ENCODE measurements at regions not wholly inside any gene's neighbourhood (a gene's known extent, or its start where the extent isn't known, plus 50 kb on each side); places are given as distances from the start of the nearest gene placed in this dataset.
A peak's percentile ranks its signal among the peaks of the same experiment; 100 is the strongest.

GRCh38 chr12:13599176-13599575 lies 382.2 kb downstream of the GRIN2B start:
- no peak for DNase-seq (ENCODE audit: extremely low read depth, low read depth)

DNA sequence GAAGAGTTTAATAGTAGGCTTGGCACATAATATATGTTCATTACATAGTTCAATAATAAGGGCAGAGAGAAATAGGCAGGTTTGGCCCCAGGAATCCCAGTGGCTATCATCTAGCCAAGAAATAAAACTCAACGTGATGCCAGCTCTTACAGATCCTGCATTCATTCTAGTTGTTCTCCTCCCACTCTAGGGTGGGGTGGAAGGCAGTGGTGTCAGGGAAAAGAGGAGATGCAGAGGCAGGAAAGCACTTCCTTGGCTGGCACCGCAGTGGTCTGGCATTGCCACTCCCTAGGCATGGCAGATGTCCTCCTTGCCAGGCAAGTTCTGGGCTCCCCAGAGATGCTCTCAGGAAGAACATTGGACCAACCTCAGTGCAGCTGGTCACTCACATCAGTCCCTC lies 383.6 kb downstream of the GRIN2B start:
- DNase-seq (ENCODE audit: extremely low read depth, low read depth) = no peak

DNA sequence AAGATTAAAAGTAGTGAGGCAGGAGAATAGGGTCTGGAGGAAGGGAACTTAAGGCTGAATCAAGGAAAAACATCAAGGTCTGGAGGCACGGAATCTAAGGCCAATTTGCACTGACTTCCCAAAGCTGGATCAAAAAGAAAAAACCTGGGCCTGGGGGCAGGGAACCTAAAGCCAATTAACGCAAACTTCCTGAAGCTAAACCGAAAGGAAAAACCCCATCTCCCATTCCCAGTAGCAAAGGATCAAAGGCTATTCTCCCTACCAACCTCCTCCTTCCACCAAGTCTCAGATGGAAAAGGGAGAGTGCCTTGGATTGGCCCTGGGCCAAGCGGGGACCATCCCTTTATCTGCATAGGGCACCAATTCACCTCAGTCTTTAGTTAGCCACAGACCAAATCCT lies 384.2 kb downstream of the GRIN2B start:
- no peak for DNase-seq (ENCODE audit: extremely low read depth, low read depth)

GRCh38 chr12:13596714-13597113 lies 384.7 kb downstream of the GRIN2B start:
- no peak for DNase-seq (ENCODE audit: extremely low read depth, low read depth)

DNA sequence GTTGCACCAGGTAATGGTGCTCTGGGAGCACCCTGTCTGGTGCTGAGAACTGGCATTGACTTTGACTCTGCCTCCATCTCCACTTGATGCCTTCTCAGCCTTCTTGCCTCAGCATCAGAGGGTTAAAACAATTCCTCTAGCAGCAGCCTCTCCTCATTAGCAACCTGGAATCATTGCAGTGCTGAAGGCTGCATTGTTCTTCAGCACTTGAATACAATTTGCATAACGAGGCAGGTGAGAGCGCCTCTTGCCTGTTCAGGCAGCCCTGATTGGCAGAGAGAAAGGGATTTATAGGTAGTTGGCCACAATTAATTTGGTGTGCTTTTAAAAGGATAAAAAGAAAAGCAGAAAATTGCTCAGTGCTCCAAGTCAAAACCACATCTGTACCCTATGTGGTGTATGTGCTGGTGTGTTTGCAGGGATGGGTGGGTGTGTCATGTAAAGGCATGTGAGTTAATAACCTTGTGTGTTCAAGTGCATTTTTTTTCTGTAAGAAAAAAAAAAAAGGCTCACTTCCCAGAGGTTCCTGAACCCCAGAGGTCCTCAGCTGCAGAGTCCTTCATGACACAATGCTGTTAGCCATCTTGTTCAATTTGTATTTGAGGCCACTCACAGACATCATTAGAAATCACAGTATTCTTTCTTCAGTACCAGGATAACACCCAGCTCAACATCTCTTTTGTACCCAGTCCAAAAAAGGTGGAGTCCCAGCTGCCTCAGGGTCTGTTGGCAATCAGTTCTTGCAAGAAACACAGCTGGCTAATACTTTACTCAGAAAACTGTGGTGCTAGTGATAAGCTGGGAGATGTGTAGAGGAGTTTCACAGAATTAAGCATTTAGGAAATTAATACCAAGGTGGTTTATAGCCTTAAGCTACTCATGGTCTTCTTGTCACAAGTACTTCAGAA lies 385.6 kb downstream of the GRIN2B start:
- no peak for DNase-seq (ENCODE audit: extremely low read depth, low read depth)

- DNase-seq (ENCODE audit: extremely low read depth, low read depth) = no peak
These were observed 386.5 kb downstream of the GRIN2B start for GRCh38 chr12:13594731-13595514.

DNA sequence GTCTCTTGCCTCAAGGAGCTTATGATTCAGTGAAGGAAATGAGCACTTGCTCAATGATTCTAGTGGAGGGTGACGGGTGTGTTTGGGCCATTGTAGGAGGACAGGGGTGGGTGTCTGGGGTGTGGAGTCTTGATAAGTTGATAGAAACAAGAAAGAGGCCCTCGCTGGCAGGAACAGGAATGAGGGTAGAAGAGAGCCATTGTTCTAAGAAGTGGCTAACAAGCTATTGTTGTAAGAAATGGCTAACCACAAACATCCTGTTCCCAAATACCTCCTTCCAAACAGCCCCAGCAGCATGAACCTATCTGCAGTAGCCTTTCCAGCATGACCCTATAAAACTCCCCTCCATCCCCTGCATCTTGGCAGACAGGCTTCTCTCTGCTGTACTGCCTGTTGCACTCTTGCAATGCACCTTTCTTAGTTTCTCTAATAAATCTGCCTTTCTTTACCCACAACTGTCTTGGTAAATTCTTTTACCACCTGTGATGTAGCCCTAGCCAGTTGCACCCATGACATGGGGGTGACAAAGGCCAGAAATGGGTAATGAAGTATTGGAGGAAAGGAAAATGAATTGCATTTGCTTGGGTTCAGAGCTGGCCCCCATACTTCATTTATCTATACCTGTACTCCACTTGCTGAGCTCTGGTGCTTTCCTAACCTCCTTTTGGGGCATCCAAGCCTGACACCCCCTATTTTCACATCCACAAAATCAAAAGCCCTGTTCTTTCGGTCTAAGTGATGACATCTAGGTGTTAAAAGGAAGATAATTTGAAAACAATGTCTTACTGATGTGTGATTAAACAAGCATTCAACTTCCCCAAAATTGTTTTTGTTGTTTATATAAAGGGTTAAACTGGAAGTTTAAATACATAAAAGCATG lies 389.1 kb downstream of the GRIN2B start:
- no peak for DNase-seq (ENCODE audit: extremely low read depth, low read depth)

DNA sequence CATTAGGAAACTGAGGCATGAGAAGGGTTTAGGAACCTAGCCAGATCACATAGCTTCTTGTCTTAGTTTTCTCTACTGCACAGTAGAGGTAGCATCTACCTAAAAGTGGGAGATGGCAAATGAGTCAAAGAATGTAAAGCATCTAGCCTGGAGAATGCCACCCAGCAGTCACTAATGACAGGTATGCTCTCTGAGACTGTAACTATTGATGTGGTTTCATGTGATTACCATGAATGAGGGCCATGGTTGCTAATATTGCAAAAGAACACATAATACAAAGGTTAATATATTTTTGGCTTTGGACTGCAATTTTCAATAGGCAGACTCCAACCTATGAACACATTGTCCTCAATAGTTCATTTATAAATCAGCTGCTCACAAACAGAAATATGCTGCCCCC lies 389.9 kb downstream of the GRIN2B start:
- no peak for DNase-seq (ENCODE audit: extremely low read depth, low read depth)

GRCh38 chr12:13591059-13591458 lies 390.3 kb downstream of the GRIN2B start:
- no peak for DNase-seq (ENCODE audit: extremely low read depth, low read depth)

- no peak for DNase-seq (ENCODE audit: extremely low read depth, low read depth)
These were observed 392.0 kb downstream of the EMP1 start for GRCh38 chr12:13588574-13588973.

DNA sequence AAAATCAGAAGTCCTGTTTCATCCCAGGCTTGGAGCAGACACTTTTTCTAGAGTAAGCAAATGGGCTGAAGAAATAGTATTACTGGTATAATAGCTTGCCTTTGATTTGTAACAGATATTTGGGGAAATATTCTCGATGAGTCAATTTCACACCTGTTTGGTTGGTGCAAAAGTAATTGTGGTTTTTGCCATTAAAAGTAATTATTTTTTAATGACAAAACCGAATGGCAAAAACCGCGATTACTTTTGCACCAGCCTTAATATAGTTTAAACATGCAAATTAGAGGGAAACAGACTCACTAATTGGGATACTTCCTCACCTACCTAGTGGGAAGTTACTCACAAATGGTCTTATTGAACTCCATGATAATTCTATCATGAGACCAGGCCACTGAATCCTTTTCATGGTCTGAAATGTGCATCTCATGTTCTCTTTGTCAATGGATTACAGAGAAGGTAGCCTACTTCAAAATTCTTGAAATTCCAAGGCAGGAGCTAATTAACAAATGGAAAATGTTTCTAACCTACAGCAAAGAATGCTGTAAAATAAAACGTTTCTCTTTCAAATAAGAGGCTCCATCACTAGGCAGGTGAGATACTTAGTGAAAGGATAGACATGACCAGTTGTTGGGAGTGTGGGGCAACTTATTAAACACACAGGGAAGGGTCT lies 391.3 kb downstream of the EMP1 start:
- no peak for DNase-seq (ENCODE audit: extremely low read depth, low read depth)

GRCh38 chr12:13586361-13586760 lies 389.8 kb downstream of the EMP1 start:
- no peak for DNase-seq (ENCODE audit: extremely low read depth, low read depth)

- no peak for DNase-seq (ENCODE audit: extremely low read depth, low read depth)
These were observed 388.0 kb downstream of the EMP1 start for GRCh38 chr12:13584541-13584940.

GRCh38 chr12:13583630-13584029 lies 387.1 kb downstream of the EMP1 start:
- DNase-seq (ENCODE audit: extremely low read depth, low read depth) = no peak

- DNase-seq (ENCODE audit: extremely low read depth, low read depth) = no peak
These were observed 385.9 kb downstream of the EMP1 start for GRCh38 chr12:13582421-13582820.

DNA sequence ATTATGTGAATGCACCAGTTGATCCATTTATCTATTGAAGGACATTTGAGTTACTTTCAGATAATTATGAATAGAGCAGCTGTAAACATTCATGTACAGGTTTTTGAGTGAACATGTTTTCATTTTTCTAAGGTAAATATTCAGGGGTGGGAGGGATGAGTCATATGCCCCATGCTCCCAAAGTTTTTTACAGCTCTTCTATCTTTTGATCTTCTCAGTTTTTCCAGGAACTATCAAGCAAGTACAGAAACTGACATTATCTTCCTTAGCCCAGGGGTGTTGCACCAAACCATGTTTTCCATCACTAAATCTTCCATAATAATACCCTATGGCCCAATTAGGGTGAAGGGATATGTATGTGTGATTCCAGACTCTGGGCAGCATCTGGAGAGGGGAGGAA lies 384.5 kb downstream of the EMP1 start:
- no peak for DNase-seq (ENCODE audit: extremely low read depth, low read depth)

- DNase-seq (ENCODE audit: extremely low read depth, low read depth) = no peak
These were observed 383.7 kb downstream of the EMP1 start for GRCh38 chr12:13580206-13580605.

- DNase-seq (ENCODE audit: extremely low read depth, low read depth) = no peak
These were observed 380.5 kb downstream of the EMP1 start for GRCh38 chr12:13576935-13577500.

DNA sequence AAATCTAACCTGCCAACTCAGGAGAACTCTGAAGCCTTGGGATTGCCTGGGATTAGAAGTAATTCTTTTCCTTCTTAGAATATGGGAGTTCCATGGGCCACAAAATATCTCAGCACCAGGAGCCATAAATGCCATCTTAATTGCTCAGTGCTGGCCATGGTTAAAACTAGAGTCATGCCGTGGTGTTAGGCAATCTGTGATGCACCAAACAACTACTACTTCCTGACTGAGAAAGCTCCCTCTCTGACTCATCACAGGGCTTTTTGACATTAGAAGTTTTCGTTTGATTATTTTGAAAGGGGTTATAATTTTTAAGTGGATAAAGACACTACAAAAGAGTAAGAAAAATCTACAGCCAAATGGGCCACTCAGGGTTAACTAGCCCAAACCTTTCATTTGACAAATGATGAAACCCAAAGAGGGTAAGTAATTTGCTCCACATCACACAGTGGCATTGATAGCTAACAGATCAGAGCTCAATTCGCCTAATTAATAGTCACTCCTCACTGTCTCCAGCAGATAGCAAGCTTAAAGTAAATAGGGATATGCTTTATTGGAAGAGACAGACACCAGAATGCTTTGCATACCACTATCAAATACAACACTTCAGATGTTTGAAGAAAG lies 377.3 kb downstream of the EMP1 start:
- DNase-seq (ENCODE audit: extremely low read depth, low read depth) = peak; percentile 1

GRCh38 chr12:13571035-13571434 lies 374.5 kb downstream of the EMP1 start:
- DNase-seq (ENCODE audit: extremely low read depth, low read depth) = no peak

Data from NCI-H460 (cell line).